Mesenchymal stem cell (in vitro differentiated cells and primary cell): ENCODE measurements at regions not wholly inside any gene's neighbourhood (a gene's known extent, or its start where the extent isn't known, plus 50 kb on each side); places are given as distances from the start of the nearest gene placed in this dataset.

ENCODE experiments used
- DNase-seq: peaks from one replicate; pipeline ENCODE4 v3.0.0-alpha.2; 2013
- H2AFZ ChIP-seq: one replicate; pipeline ENCODE4 v1.6.1; 2013; ENCODE audit warnings: low read depth, mild to moderate bottlenecking, control low read depth, inconsistent platforms, low read length, moderate library complexity
- H2AK5ac ChIP-seq: 2 replicates; pipeline ENCODE4 v1.6.1; 2013; ENCODE audit warnings: low read length, moderate library complexity, mild to moderate bottlenecking, inconsistent platforms; ENCODE audit not compliant: severe bottlenecking
- H2BK120ac ChIP-seq: one replicate; pipeline ENCODE4 v1.6.1; 2013; ENCODE audit warnings: low read depth, mild to moderate bottlenecking, inconsistent platforms, low read length, moderate library complexity
- H2BK12ac ChIP-seq, 2 experiments: one replicate each; pipeline ENCODE4 v1.6.1; 2013; ENCODE audit warnings: inconsistent platforms in 2 of 2, low read length in 2 of 2, mild to moderate bottlenecking in 2 of 2, moderate library complexity in 2 of 2, control low read depth in 1 of 2
- H2BK15ac ChIP-seq: one replicate; pipeline ENCODE4 v1.6.1; 2013; ENCODE audit warnings: mild to moderate bottlenecking, low read depth, inconsistent platforms; ENCODE audit not compliant: poor library complexity, severe bottlenecking
- H2BK5ac ChIP-seq: 2 replicates; pipeline ENCODE4 v1.6.1; 2013; ENCODE audit warnings: low read depth, mild to moderate bottlenecking, low read length, control low read depth, inconsistent platforms; ENCODE audit not compliant: poor library complexity, severe bottlenecking
- H3K14ac ChIP-seq, 2 experiments: one replicate each; pipeline ENCODE4 v1.6.1; 2013; ENCODE audit warnings: inconsistent platforms in 2 of 2, low read length in 2 of 2, control low read depth in 1 of 2, mild to moderate bottlenecking in 1 of 2, moderate library complexity in 1 of 2
- H3K18ac ChIP-seq, 2 experiments: one replicate each; pipeline ENCODE4 v1.6.1; 2013; ENCODE audit warnings: inconsistent platforms in 2 of 2, low read length in 2 of 2, control low read depth in 1 of 2, low read depth in 1 of 2, mild to moderate bottlenecking in 1 of 2
- H3K23ac ChIP-seq, 2 experiments: one replicate each; pipeline ENCODE4 v1.6.1; 2013; ENCODE audit warnings: inconsistent platforms in 2 of 2, low read length in 2 of 2, mild to moderate bottlenecking in 2 of 2, moderate library complexity in 2 of 2, control low read depth in 1 of 2
- H3K27ac ChIP-seq: 2 replicates; pipeline ENCODE4 v1.5.1; 2013; ENCODE audit warnings: mild to moderate bottlenecking, moderate library complexity, low read length, control low read depth, inconsistent platforms; ENCODE audit not compliant: poor library complexity, severe bottlenecking
- H3K27me3 ChIP-seq, 2 experiments: 2 replicates each; pipeline versions ENCODE4 v1.6.1 to v1.7.0; 2013; ENCODE audit warnings: low read length in 2 of 2, mild to moderate bottlenecking in 2 of 2, moderate library complexity in 2 of 2, control low read depth in 1 of 2, inconsistent platforms in 1 of 2; ENCODE audit not compliant: control insufficient read depth in 1 of 2, insufficient read depth in 1 of 2
- H3K36me3 ChIP-seq, 2 experiments: 2 replicates each; pipeline versions ENCODE4 v1.6.1 to v1.7.0; 2013; ENCODE audit warnings: low read length in 2 of 2, control low read depth in 1 of 2, inconsistent platforms in 1 of 2, low read depth in 1 of 2, mild to moderate bottlenecking in 1 of 2; ENCODE audit not compliant: insufficient read depth in 2 of 2, control insufficient read depth in 1 of 2
- H3K4ac ChIP-seq, 2 experiments: one replicate each; pipeline ENCODE4 v1.6.1; 2013; ENCODE audit warnings: inconsistent platforms in 2 of 2, low read length in 2 of 2, mild to moderate bottlenecking in 2 of 2, moderate library complexity in 2 of 2, control low read depth in 1 of 2, low read depth in 1 of 2
- H3K4me1 ChIP-seq: 2 replicates; pipeline ENCODE4 v1.6.1; 2013; ENCODE audit warnings: low read depth, low read length, control low read depth; ENCODE audit not compliant: control insufficient read depth, insufficient read depth
- H3K4me2 ChIP-seq: 2 replicates; pipeline ENCODE4 v1.6.1; 2013; ENCODE audit warnings: low read length, mild to moderate bottlenecking, inconsistent platforms; ENCODE audit not compliant: poor library complexity, severe bottlenecking
- H3K4me3 ChIP-seq, 2 experiments: 2 replicates each; pipeline versions ENCODE4 v1.5.1 to v1.7.0; 2013; ENCODE audit warnings: low read length in 2 of 2, mild to moderate bottlenecking in 2 of 2, control low read depth in 1 of 2, low read depth in 1 of 2; ENCODE audit not compliant: insufficient read depth in 1 of 2
- H3K79me1 ChIP-seq: replicated peaks from 2 replicates; pipeline ENCODE4 v1.6.1; 2013; ENCODE audit warnings: mild to moderate bottlenecking, control low read depth, low read length, inconsistent platforms; ENCODE audit not compliant: poor library complexity, severe bottlenecking
- H3K9ac ChIP-seq: 2 replicates; pipeline ENCODE4 v1.7.0; 2013; ENCODE audit warnings: mild to moderate bottlenecking, low read length, moderate library complexity
- H3K9me3 ChIP-seq: 2 replicates; pipeline ENCODE4 v1.7.0; 2013; ENCODE audit warnings: mild to moderate bottlenecking, low read length; ENCODE audit not compliant: control insufficient read depth
- H4K8ac ChIP-seq: one replicate; pipeline ENCODE4 v1.6.1; 2013; ENCODE audit warnings: inconsistent platforms, mild to moderate bottlenecking, low read length, moderate library complexity
- H4K91ac ChIP-seq: one replicate; pipeline ENCODE4 v1.6.1; 2013; ENCODE audit warnings: mild to moderate bottlenecking, low read length, inconsistent platforms
- WGBS: methylation state at CpG from one replicate; pipeline ENCODE4 v1.1.7; 2013; ENCODE audit warnings: mixed read lengths; 5-methylcytosine and 5-hydroxymethylcytosine counted together

DNA sequence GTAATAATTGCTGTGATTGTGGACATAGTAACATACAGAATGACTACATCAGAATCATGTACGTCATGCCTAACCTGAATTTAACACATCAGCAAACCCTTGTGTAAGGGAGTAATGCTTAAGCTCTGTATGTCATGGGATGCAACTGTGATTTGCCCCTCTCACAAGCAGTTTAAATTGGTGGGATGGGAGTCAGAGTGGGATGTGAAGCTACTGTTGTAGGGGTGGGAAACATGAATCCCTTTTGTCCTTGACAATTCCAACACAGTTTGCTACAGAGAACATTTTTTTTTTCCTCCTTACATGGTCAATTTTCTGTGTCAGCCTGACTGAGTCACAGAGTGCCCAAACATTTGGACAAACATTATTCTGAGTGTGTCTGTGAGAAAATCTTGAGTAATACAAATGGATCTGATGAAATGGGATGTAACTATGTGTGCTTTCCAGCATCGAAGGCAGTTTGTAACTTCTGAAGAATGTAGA lies 392.8 kb downstream of the GPM6A start:
- H3K4me3 ChIP-seq = no peak overlapping the region
- no peak overlapping the region for H4K91ac ChIP-seq
- no CpG with 5 or more reads among the region's 2 CpGs for WGBS

DNA sequence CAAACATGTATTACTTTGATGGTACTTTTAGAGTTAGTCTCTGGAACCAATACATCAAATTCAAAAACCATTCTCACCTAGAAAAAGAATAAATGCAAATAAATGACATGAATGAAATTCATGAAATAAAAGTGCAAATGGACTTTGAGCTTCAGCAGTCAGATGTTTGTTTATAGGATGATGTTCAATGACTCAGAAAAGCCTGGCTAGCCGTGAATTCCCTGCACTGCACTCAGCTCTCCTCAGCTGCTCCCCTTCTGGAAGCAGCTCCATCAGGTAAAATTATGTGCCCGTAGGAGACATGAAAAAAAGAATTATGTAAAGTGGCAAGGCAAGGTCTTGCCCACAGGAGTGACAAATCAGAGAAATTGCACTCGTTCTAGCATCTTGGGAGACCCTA lies 390.6 kb downstream of the GPM6A start:
- H3K4me2 ChIP-seq = no peak overlapping the region

More for the DNA sequence above, 392.8 kb downstream of the GPM6A start:
- Histone ChIP-seq H3K18ac (peak overlapping the region in 1 of 2 experiments; percentile 4), H3K27me3 (no peaks in the 10 kb centered on the region), H2BK12ac (peak overlapping the region; percentile 29 to 65), H3K79me1 (no peaks in the 10 kb centered on the region), H2BK15ac (no peak overlapping the region), H2BK5ac (peak overlapping the region; percentile 5), H3K4ac (no peak overlapping the region), H3K14ac (no peak overlapping the region), H3K23ac (no peak overlapping the region), H3K4me1 (peaks cover 2% of the 10 kb centered on the region), H3K9me3 (peaks cover 27% of the 10 kb centered on the region), H2AK5ac (no peak overlapping the region), H3K9ac (peak overlapping the region; percentile 67), H2BK120ac (peak overlapping the region; percentile 2), H3K27ac (peak overlapping the region; percentile 88), H4K8ac (no peak overlapping the region), H3K4me2 (no peak overlapping the region), H2AFZ (no peak overlapping the region), H3K36me3 (no peaks in the 10 kb centered on the region)
- DNase-seq = peak; percentile 97

DNA sequence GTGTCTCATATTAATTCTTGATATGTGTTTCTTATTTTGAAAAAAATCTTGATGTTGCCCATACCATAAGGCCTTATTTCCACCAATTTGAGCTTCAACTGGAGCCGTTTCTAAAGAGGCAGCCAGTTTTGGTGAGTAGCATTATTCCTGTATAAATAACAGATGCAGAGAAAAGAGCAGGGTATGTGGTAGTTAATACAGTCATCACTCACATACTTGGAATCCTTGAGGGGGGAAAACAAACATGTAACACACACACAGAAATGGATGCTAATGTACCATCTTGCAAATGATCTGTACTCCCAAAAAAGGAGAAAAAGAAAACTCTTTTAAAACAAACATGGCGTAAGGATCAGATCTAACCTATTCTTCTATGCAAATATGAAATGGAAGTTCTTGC lies 389.7 kb downstream of the GPM6A start:
- Histone ChIP-seq H3K4ac (no peak overlapping the region), H4K8ac (no peak overlapping the region), H3K27me3 (no peaks in the 10 kb centered on the region), H2BK12ac (no peak overlapping the region), H3K23ac (no peak overlapping the region), H3K9ac (no peak overlapping the region), H3K4me1 (peaks cover 2% of the 10 kb centered on the region), H2BK5ac (no peak overlapping the region), H3K9me3 (peaks cover 7% of the 10 kb centered on the region), H3K36me3 (no peaks in the 10 kb centered on the region), H2BK120ac (no peak overlapping the region), H2BK15ac (no peak overlapping the region), H3K4me3 (no peak overlapping the region), H3K27ac (peak overlapping the region; percentile 63), H3K14ac (no peak overlapping the region), H2AK5ac (no peak overlapping the region), H3K18ac (no peak overlapping the region), H3K4me2 (no peak overlapping the region), H3K79me1 (no peaks in the 10 kb centered on the region), H2AFZ (no peak overlapping the region), H4K91ac (no peak overlapping the region)
- WGBS = no CpG with 5 or more reads among the region's 2 CpGs
- DNase-seq = no peak

More for the DNA sequence above, 390.6 kb downstream of the GPM6A start:
- Histone ChIP-seq H2BK120ac (no peak overlapping the region), H3K27me3 (no peaks in the 10 kb centered on the region), H3K9ac (no peak overlapping the region), H3K4me1 (peaks cover 2% of the 10 kb centered on the region), H3K4me3 (no peak overlapping the region), H4K91ac (no peak overlapping the region), H3K36me3 (no peaks in the 10 kb centered on the region), H3K27ac (peak overlapping the region; percentile 63), H3K14ac (no peak overlapping the region), H3K4ac (no peak overlapping the region), H3K23ac (no peak overlapping the region), H3K18ac (peak overlapping the region; percentile 23 to 73), H3K9me3 (peaks cover 12% of the 10 kb centered on the region), H2BK15ac (no peak overlapping the region), H3K79me1 (no peaks in the 10 kb centered on the region), H4K8ac (no peak overlapping the region), H2AK5ac (peak overlapping the region; percentile 17), H2AFZ (no peak overlapping the region), H2BK5ac (no peak overlapping the region), H2BK12ac (no peak overlapping the region)
- peak; percentile 71 for DNase-seq
- 33% methylated on average over 3 of the region's 3 CpGs for WGBS

DNA sequence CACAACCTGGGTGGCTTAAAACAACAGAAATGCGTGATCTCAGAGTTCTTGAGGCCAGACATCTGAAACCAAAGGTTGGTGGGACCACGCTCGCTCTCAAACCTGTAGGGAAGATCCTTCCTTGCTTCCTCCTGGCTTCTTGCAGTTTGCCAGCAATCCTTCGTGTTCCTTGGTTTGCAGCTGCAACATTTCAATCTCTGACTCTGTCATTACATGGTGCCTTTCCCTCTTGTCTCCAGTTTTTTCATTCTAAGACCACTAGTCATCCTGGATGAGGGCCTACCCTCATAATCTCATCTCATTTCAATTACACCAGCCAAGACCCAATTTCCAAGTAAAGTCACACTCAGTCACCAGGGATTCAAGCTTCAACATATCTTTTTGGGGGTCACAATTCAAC lies 388.0 kb downstream of the GPM6A start:
- H3K4me1 ChIP-seq = peaks cover 2% of the 10 kb centered on the region
- H3K23ac ChIP-seq = no peak overlapping the region
- no peak overlapping the region for H3K27ac ChIP-seq
- DNase-seq = no peak
- H2BK12ac ChIP-seq = no peak overlapping the region
- H3K9ac ChIP-seq = no peak overlapping the region
- H3K18ac ChIP-seq = peak overlapping the region in 1 of 2 experiments; percentile 82
- peak overlapping the region; percentile 11 for H2BK120ac ChIP-seq
- H3K9me3 ChIP-seq = no peaks in the 10 kb centered on the region
- H3K4ac ChIP-seq = peak overlapping the region in 1 of 2 experiments; percentile 41
- H2BK5ac ChIP-seq = no peak overlapping the region
- H3K4me2 ChIP-seq = no peak overlapping the region
- peak overlapping the region; percentile 74 for H4K91ac ChIP-seq
- H2AFZ ChIP-seq = no peak overlapping the region
- H4K8ac ChIP-seq = peak overlapping the region; percentile 31
- H2BK15ac ChIP-seq = no peak overlapping the region
- H3K36me3 ChIP-seq = no peaks in the 10 kb centered on the region
- 85% methylated on average over 4 of the region's 4 CpGs for WGBS
- H2AK5ac ChIP-seq = no peak overlapping the region
- H3K79me1 ChIP-seq = no peaks in the 10 kb centered on the region
- no peak overlapping the region for H3K4me3 ChIP-seq
- no peak overlapping the region for H3K14ac ChIP-seq
- H3K27me3 ChIP-seq = no peaks in the 10 kb centered on the region
